Large intestine (tissue), 3 donors: ENCODE measurements at regions not wholly inside any gene's neighbourhood (a gene's known extent, or its start where the extent isn't known, plus 50 kb on each side); places are given as distances from the start of the nearest gene placed in this dataset.

Source experiments
- DNase-seq, 2 donors: peaks; one replicate each; pipeline versions ENCODE4 v3.0.0 to v3.0.0-alpha.2; 2013
- H3K27ac ChIP-seq: one replicate; pipeline ENCODE4 v1.5.1; 2013; ENCODE audit warnings: low read length
- H3K27me3 ChIP-seq: 2 replicates; pipeline ENCODE4 v1.6.1; 2013; ENCODE audit warnings: low read length; ENCODE audit not compliant: control insufficient read depth, insufficient read depth
- H3K36me3 ChIP-seq: 2 replicates; pipeline ENCODE4 v1.6.1; 2013; ENCODE audit warnings: low read length; ENCODE audit not compliant: control insufficient read depth, insufficient read depth
- H3K4me1 ChIP-seq: one replicate; pipeline ENCODE4 v1.6.1; 2013; ENCODE audit warnings: low read length; ENCODE audit not compliant: control insufficient read depth, insufficient read depth
- H3K4me3 ChIP-seq: one replicate; pipeline ENCODE4 v1.5.1; 2013; ENCODE audit warnings: low read length
- H3K9me3 ChIP-seq: one replicate; pipeline ENCODE4 v1.6.1; 2013; ENCODE audit warnings: mild to moderate bottlenecking, low read depth, low read length, moderate library complexity; ENCODE audit not compliant: control insufficient read depth
- WGBS: methylation state at CpG from one replicate; pipeline ENCODE4 v1.1.5; 2013; ENCODE audit warnings: low lambda C conversion rate; ENCODE audit not compliant: insufficient coverage; 5-methylcytosine and 5-hydroxymethylcytosine counted together

DNA sequence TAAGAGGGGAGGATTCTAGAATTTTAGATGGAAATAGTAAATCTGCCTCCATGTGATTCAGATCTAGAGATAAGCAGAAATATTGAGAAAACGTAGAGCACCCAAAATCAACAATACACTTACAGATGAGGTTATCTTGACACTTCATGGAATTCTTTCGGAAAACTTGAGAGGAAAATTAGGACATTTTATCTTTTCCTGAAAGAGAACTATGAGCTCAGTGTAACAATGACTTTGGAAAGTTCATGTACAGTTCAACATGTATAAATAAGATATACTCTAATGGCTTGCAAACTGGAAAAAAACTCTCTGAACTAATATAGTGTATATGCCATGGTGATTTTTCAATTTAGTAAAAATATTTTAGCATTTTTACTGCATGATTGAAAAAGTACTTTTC lies 338.1 kb upstream of the NEGR1 start:
- WGBS, result no CpG with 5 or more reads among the region's 2 CpGs

GRCh38 chr1:72606216-72606810 lies 324.0 kb upstream of the NEGR1 start:
- H3K27ac ChIP-seq, result no peak overlapping the region
- H3K9me3 ChIP-seq, result no peaks in the 10 kb centered on the region
- no peaks in the 10 kb centered on the region for H3K27me3 ChIP-seq
- H3K4me1 ChIP-seq, result no peaks in the 10 kb centered on the region
- no peaks in the 10 kb centered on the region for H3K36me3 ChIP-seq
- no peak overlapping the region for H3K4me3 ChIP-seq
- no peak for DNase-seq
- 35% methylated on average over 2 of the region's 3 CpGs for WGBS

More for the DNA sequence above, 338.1 kb upstream of the NEGR1 start:
- Histone ChIP-seq H3K4me3 (no peak overlapping the region), H3K27me3 (no peaks in the 10 kb centered on the region), H3K27ac (no peak overlapping the region), H3K4me1 (no peaks in the 10 kb centered on the region), H3K36me3 (no peaks in the 10 kb centered on the region), H3K9me3 (no peaks in the 10 kb centered on the region)
- no peak for DNase-seq

- no peak overlapping the region for H3K4me3 ChIP-seq
- DNase-seq, result no peak
- 56% methylated on average over 3 of the region's 6 CpGs for WGBS
- no peaks in the 10 kb centered on the region for H3K27me3 ChIP-seq
- H3K9me3 ChIP-seq, result no peaks in the 10 kb centered on the region
- H3K4me1 ChIP-seq, result no peaks in the 10 kb centered on the region
- H3K27ac ChIP-seq, result no peak overlapping the region
- no peaks in the 10 kb centered on the region for H3K36me3 ChIP-seq
These were observed 318.8 kb upstream of the NEGR1 start for GRCh38 chr1:72601035-72601674.

DNA sequence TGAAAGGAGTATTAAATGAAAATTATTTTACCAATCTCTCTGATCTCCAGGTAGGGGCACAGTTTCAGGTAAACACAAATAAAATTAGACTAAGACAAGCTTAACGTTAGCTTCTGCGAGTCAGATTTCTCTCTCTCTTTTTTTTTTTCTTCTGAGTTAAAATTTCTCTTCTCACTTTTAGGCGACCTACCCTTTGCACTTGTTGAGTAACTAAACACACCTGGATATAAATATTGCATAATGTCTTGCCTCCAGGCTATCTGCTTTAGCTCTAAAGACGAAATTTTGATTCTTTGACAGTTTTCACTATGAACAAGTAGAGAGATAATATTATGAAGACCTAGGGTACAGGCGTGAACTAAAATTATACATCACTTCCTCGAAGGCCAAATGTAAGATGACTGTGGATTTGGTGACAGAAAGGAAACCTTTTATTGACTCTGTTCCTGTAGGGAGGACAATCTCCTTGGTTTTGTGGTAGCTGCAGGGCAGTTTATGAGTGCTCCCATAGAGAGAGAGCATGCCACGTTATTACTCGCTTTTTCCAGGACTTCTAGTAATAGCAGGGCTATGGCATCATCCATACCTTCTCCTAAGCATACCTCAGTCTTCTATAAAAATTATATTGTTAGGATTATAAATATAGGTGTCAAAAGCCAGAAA lies 303.8 kb upstream of the NEGR1 start:
- 74% methylated on average over 3 of the region's 8 CpGs for WGBS
- H3K27ac ChIP-seq, result no peak overlapping the region
- H3K27me3 ChIP-seq, result no peaks in the 10 kb centered on the region
- no peaks in the 10 kb centered on the region for H3K4me1 ChIP-seq
- no peaks in the 10 kb centered on the region for H3K36me3 ChIP-seq
- DNase-seq, result no peak
- H3K4me3 ChIP-seq, result no peak overlapping the region
- H3K9me3 ChIP-seq, result no peaks in the 10 kb centered on the region

GRCh38 chr1:72579629-72580028 lies 297.3 kb upstream of the NEGR1 start:
- Histone ChIP-seq H3K4me1 (no peaks in the 10 kb centered on the region), H3K27me3 (no peaks in the 10 kb centered on the region), H3K4me3 (no peak overlapping the region), H3K27ac (no peak overlapping the region), H3K36me3 (no peaks in the 10 kb centered on the region), H3K9me3 (no peaks in the 10 kb centered on the region)
- 80% methylated on average over 1 of the region's 2 CpGs for WGBS
- DNase-seq, result no peak

DNA sequence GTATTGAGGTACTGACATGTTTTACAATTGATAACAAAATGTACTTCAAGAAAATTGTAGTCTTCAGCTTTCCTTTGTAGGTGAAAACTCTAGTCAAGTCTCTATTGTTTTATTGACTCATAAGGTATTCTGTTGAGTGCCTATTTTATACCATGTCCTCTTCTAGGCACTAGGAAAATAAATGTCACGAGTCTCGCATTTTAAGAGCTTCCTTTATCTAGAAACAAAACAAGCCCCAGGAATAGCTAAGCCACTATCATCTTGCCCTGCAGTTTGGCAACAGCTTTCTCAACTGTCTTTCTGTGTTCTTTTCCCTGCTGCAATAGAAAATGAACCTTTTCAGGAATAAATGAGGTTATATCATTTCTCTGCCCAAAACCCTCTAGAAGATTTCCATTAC lies 288.5 kb upstream of the NEGR1 start:
- Histone ChIP-seq H3K27ac (no peak overlapping the region), H3K4me1 (no peaks in the 10 kb centered on the region), H3K9me3 (no peaks in the 10 kb centered on the region), H3K36me3 (no peaks in the 10 kb centered on the region), H3K27me3 (no peaks in the 10 kb centered on the region), H3K4me3 (no peak overlapping the region)
- DNase-seq, result no peak
- WGBS, result no CpG with 5 or more reads among the region's 2 CpGs

- no peaks in the 10 kb centered on the region for H3K36me3 ChIP-seq
- WGBS, result no CpG with 5 or more reads among the region's 1 CpG
- H3K27me3 ChIP-seq, result no peaks in the 10 kb centered on the region
These were observed 285.8 kb upstream of the NEGR1 start for GRCh38 chr1:72568113-72568512.

DNA sequence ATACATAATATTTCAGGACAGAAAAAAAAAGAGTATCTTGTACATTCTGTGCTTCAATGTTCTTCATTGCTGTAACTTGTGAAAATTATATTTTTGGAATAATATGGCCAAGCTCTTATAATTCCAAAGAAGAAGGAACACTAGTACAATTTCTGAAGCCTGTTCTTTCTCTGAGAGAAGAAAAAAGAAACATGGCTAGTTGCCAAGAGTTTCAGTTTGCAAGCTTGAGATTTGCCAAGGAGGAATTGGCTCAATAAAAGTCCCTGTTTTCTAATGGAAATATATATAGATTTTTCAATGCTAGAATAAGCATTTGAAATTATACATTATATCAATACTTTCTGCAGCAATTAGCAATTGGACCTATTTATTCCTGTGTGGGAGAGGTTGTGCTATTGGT lies 285.2 kb upstream of the NEGR1 start:
- Histone ChIP-seq H3K4me1 (no peaks in the 10 kb centered on the region), H3K4me3 (no peak overlapping the region), H3K27ac (no peak overlapping the region), H3K36me3 (no peaks in the 10 kb centered on the region), H3K9me3 (no peaks in the 10 kb centered on the region), H3K27me3 (no peaks in the 10 kb centered on the region)
- DNase-seq, result no peak

More at GRCh38 chr1:72568113-72568512, 285.8 kb upstream of the NEGR1 start:
- no peak for DNase-seq
- H3K27ac ChIP-seq, result no peak overlapping the region
- no peaks in the 10 kb centered on the region for H3K9me3 ChIP-seq
- no peak overlapping the region for H3K4me3 ChIP-seq
- no peaks in the 10 kb centered on the region for H3K4me1 ChIP-seq

DNA sequence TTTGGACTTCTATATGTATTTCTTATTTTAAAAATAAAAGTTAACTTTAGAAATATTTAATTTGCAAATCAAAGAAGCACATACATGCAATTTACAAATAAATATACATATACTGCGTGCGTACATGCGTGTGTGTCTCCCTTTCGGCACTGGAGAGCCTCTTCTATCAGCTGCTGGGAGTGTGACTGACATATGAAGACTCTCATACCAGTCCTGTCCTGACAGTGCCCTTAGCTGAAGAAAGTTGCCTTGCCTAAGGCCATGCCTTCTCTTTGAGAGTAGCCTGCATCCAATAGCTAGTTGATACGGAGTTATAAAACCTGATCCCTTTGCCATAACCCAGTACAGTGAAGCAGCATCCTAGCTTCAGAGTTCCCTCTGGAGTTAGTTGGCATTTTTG lies 282.4 kb upstream of the NEGR1 start:
- Histone ChIP-seq H3K27ac (no peak overlapping the region), H3K4me3 (no peak overlapping the region), H3K27me3 (no peaks in the 10 kb centered on the region), H3K4me1 (no peaks in the 10 kb centered on the region), H3K36me3 (no peaks in the 10 kb centered on the region), H3K9me3 (no peaks in the 10 kb centered on the region)
- DNase-seq, result no peak
- no CpG with 5 or more reads among the region's 5 CpGs for WGBS

DNA sequence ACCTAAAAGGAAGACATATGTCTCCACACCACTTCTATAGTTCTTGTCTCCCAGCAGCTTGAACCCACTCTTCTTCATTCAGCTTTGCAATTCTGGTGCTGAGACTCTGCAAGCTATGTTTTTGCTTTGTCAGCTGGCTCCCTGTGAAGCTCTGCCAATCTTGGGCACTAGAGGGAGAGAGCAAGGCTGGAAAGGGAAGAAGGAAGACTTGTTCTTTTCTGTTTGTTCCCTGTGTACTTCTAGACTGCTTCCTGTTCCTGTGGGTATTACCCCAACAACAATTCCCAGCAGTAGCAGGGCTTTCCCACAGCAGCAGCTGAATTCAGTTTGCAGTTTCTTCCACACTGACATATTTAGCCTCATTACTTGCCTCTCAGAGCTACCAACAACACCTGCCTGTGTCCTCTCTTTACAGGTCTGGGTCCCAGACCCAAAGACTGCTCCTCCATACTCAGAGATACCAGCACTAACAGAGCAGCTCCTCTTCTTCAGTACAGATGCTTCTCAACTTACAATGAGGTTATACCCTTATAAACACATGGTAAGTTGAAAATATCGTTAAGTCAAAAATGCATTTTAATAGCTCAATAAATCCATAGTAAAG lies 275.2 kb upstream of the NEGR1 start:
- Histone ChIP-seq H3K9me3 (no peaks in the 10 kb centered on the region), H3K4me1 (no peaks in the 10 kb centered on the region), H3K27me3 (no peaks in the 10 kb centered on the region), H3K36me3 (no peaks in the 10 kb centered on the region), H3K4me3 (no peak overlapping the region), H3K27ac (no peak overlapping the region)
- no peak for DNase-seq
- 100% methylated on average over 1 of the region's 1 CpG for WGBS
